IMR-90 (cell line): ENCODE measurements at regions not wholly inside any gene's neighbourhood (a gene's known extent, or its start where the extent isn't known, plus 50 kb on each side); places are given as distances from the start of the nearest gene placed in this dataset.

Experiments used
- ATAC-seq: fragments of 200-7000 bp; cut with Tn5 transposase; 2 replicates; pipeline ENCODE4 v1.9.1; 2020; ENCODE audit warnings: low read depth, mild to moderate bottlenecking, moderate library complexity
- BruUV-seq: library from RNA; stranded (reverse); fragments of 400-500 nt; replicated peaks from 2 replicates; lab custom pipeline; 2021; lab: Mats Ljungman, UMichigan
- CTCF ChIA-PET: fragments of 300-600 bp; formaldehyde crosslinking; extraction: SDS; loops from one replicate; lab custom pipeline; 2021; ENCODE audit warnings: antibody characterized with exemption; lab: Yijun Ruan, JAX
- POLR2A ChIA-PET: fragments of 300-600 bp; sonication (Branson Sonifier 250); formaldehyde crosslinking; loops from one replicate; lab custom pipeline; 2022; ENCODE audit warnings: antibody characterized with exemption; ENCODE audit not compliant: unreplicated experiment; lab: Charles Lee
- DNase-seq: peaks from one replicate; pipeline ENCODE4 v3.0.0; 2013
- H2AFZ ChIP-seq: replicated peaks from 2 replicates; pipeline ENCODE3; 2013; ENCODE audit warnings: low read length, mild to moderate bottlenecking; ENCODE audit not compliant: poor library complexity
- H2AK5ac ChIP-seq: 2 replicates; pipeline ENCODE4 v1.6.1; 2013; ENCODE audit warnings: low read depth, low read length, inconsistent platforms
- H2AK9ac ChIP-seq: replicated peaks from 2 replicates; pipeline ENCODE3; 2013; ENCODE audit warnings: mild to moderate bottlenecking, low read depth, low read length, moderate library complexity; ENCODE audit not compliant: poor library complexity
- H2BK120ac ChIP-seq: 2 replicates; pipeline ENCODE4 v1.6.1; 2013; ENCODE audit warnings: low read depth, low read length, inconsistent platforms
- H2BK15ac ChIP-seq: 3 replicates; pipeline ENCODE4 v1.6.1; 2013; ENCODE audit warnings: low read depth, low read length, inconsistent platforms
- H2BK20ac ChIP-seq: 2 replicates; pipeline ENCODE4 v1.6.1; 2013; ENCODE audit warnings: low read depth, mild to moderate bottlenecking, inconsistent platforms, low read length, moderate library complexity
- H2BK5ac ChIP-seq: 2 replicates; pipeline ENCODE4 v1.6.1; 2013; ENCODE audit warnings: mild to moderate bottlenecking, low read depth, low read length, inconsistent platforms; ENCODE audit not compliant: poor library complexity, severe bottlenecking
- H3K14ac ChIP-seq: replicated peaks from 2 replicates; pipeline ENCODE4 v1.6.1; 2013; ENCODE audit warnings: low read depth, low read length, inconsistent platforms
- H3K18ac ChIP-seq: 2 replicates; pipeline ENCODE4 v1.6.1; 2013; ENCODE audit warnings: low read depth, low read length, control low read depth
- H3K23ac ChIP-seq: 2 replicates; pipeline ENCODE4 v1.6.1; 2013; ENCODE audit warnings: low read depth, low read length, inconsistent platforms
- H3K27ac ChIP-seq: 2 replicates; pipeline ENCODE4 v1.5.1; 2013; ENCODE audit warnings: mild to moderate bottlenecking, control low read depth, low read length; ENCODE audit not compliant: insufficient read depth
- H3K27me3 ChIP-seq: 2 replicates; pipeline ENCODE4 v1.6.1; 2013; ENCODE audit warnings: low read length; ENCODE audit not compliant: control insufficient read depth, insufficient read depth
- H3K36me3 ChIP-seq: 2 replicates; pipeline ENCODE4 v1.6.1; 2013; ENCODE audit warnings: low read length, mixed read lengths; ENCODE audit not compliant: control insufficient read depth, insufficient read depth
- H3K4ac ChIP-seq: 2 replicates; pipeline ENCODE4 v1.6.1; 2013; ENCODE audit warnings: low read depth, low read length, inconsistent platforms
- H3K4me1 ChIP-seq: 2 replicates; pipeline ENCODE4 v1.6.1; 2013; ENCODE audit warnings: low read length, mixed read lengths; ENCODE audit not compliant: control insufficient read depth, insufficient read depth
- H3K4me2 ChIP-seq: 2 replicates; pipeline ENCODE4 v1.6.1; 2013; ENCODE audit warnings: low read depth, mild to moderate bottlenecking, control low read depth, low read length, moderate library complexity
- H3K4me3 ChIP-seq: 2 replicates; pipeline ENCODE4 v1.5.1; 2013; ENCODE audit warnings: low read depth, mild to moderate bottlenecking, control low read depth, low read length, moderate library complexity; ENCODE audit not compliant: insufficient read depth
- H3K56ac ChIP-seq: 2 replicates; pipeline ENCODE4 v1.6.1; 2013; ENCODE audit warnings: low read length, inconsistent platforms; ENCODE audit not compliant: insufficient read depth; ENCODE audit errors: extremely low read depth
- H3K79me1 ChIP-seq, 2 experiments: 2 replicates each; pipeline ENCODE4 v1.6.1; 2013; ENCODE audit warnings: low read length in 2 of 2, inconsistent platforms in 1 of 2, low read depth in 1 of 2
- H3K9ac ChIP-seq: 2 replicates; pipeline ENCODE4 v1.6.1; 2013; ENCODE audit warnings: low read depth, low read length, control low read depth
- H3K9me1 ChIP-seq: 2 replicates; pipeline ENCODE4 v1.6.1; 2013; ENCODE audit warnings: low read length, inconsistent platforms; ENCODE audit not compliant: insufficient read depth
- H3K9me3 ChIP-seq: 2 replicates; pipeline ENCODE4 v1.6.1; 2013; ENCODE audit warnings: low read length; ENCODE audit not compliant: control insufficient read depth, insufficient read depth
- H4K20me1 ChIP-seq: 2 replicates; pipeline ENCODE4 v1.6.1; 2013; ENCODE audit warnings: low read length, inconsistent platforms; ENCODE audit not compliant: insufficient read depth
- H4K5ac ChIP-seq: 2 replicates; pipeline ENCODE4 v1.6.1; 2013; ENCODE audit warnings: mild to moderate bottlenecking, low read depth, low read length, control low read depth
- H4K8ac ChIP-seq, 2 experiments: 2 replicates each; pipeline ENCODE4 v1.6.1; 2013; ENCODE audit warnings: low read depth in 2 of 2, low read length in 2 of 2, control low read depth in 1 of 2, inconsistent platforms in 1 of 2
- H4K91ac ChIP-seq: 2 replicates; pipeline ENCODE4 v1.6.1; 2013; ENCODE audit warnings: low read depth, low read length, inconsistent platforms; ENCODE audit not compliant: insufficient read depth
- CTCF ChIP-seq: conservative IDR thresholded peaks from 2 replicates; pipeline ENCODE4 v1.5.1; 2012; ENCODE audit warnings: mild to moderate bottlenecking, low read depth, low read length, improper control_type of control experiment
- ELK1 ChIP-seq: fragments of 150-350 bp; IDR thresholded peaks from 2 replicates; pipeline ENCODE4 v1.6.1; 2016; ENCODE audit warnings: low read depth, mild to moderate bottlenecking, low read length, moderate library complexity, borderline replicate concordance
- FOS ChIP-seq: fragments of 150-350 bp; IDR thresholded peaks from 2 replicates; pipeline ENCODE4 v1.6.1; 2016; ENCODE audit warnings: low read depth, low read length
- MAFK ChIP-seq: IDR thresholded peaks from 2 replicates; pipeline ENCODE4 v1.6.1; 2012; ENCODE audit warnings: low read depth, low read length, improper control_type of control experiment
- MAZ ChIP-seq: IDR thresholded peaks from 2 replicates; pipeline ENCODE4 v1.6.1; 2012; ENCODE audit warnings: low read depth, mild to moderate bottlenecking, low read length, improper control_type of control experiment, moderate library complexity, borderline replicate concordance
- MXI1 ChIP-seq: IDR thresholded peaks from 2 replicates; pipeline ENCODE4 v1.6.1; 2012; ENCODE audit warnings: low read depth, mild to moderate bottlenecking, low read length, moderate library complexity, borderline replicate concordance
- NFE2L2 ChIP-seq: fragments of 150-350 bp; IDR thresholded peaks from 2 replicates; pipeline ENCODE4 v1.6.1; 2016; ENCODE audit warnings: low read depth, mild to moderate bottlenecking, low read length
- RAD21 ChIP-seq: IDR thresholded peaks from 2 replicates; pipeline ENCODE4 v1.6.1; 2012; ENCODE audit warnings: low read length, improper control_type of control experiment
- RFX5 ChIP-seq: IDR thresholded peaks from 2 replicates; pipeline ENCODE4 v1.8.0; 2012; ENCODE audit warnings: low read depth, mild to moderate bottlenecking, low read length, moderate library complexity
- WGBS, 2 experiments: methylation state at CpG; one replicate each; pipeline versions ENCODE4 v1.1.5 to v1.1.7; 2013; ENCODE audit warnings: missing lambda C conversion rate in 2 of 2; ENCODE audit not compliant: insufficient read length in 1 of 2; ENCODE audit errors: extremely low coverage in 2 of 2; 5-methylcytosine and 5-hydroxymethylcytosine counted together
- dilution Hi-C: fragments of 300-500 bp; cut with HindIII; formaldehyde crosslinking; loops from one replicate; pipeline ENCODE4 v1.14.3; 2018; ENCODE audit warnings: low sequenced_read_pairs; ENCODE audit not compliant: unreplicated experiment
- in situ Hi-C: fragments of 300-500 bp; cut with MboI; formaldehyde crosslinking; loops from 3 replicates; pipeline ENCODE4 v1.14.3; 2019; ENCODE audit warnings: low sequenced_read_pairs, inconsistent platforms, mixed read lengths
- intact Hi-C: fragments of 100-400 bp; cut with micrococcal nuclease; formaldehyde crosslinking; loops from 2 replicates; pipeline ENCODE4 v1.10.0; 2022

- Histone ChIP-seq H3K18ac (peak overlapping the region; percentile 81), H3K36me3 (no peaks in the 10 kb centered on the region), H3K4me1 (peaks cover 25% of the 10 kb centered on the region), H3K4me2 (no peak overlapping the region), H3K4me3 (no peak overlapping the region), H2AFZ (peak overlapping the region; percentile 54), H3K23ac (no peak overlapping the region), H2BK20ac (peak overlapping the region; percentile 81), H4K91ac (peak overlapping the region; percentile 29; the same call in 1 of the 2 replicates), H3K9ac (no peak overlapping the region), H4K20me1 (no peaks in the 10 kb centered on the region), H2AK5ac (peak overlapping the region; percentile 37; the same call in 1 of the 2 replicates), H3K27me3 (no peaks in the 10 kb centered on the region), H3K9me3 (no peaks in the 10 kb centered on the region), H3K79me1 (no peaks in the 10 kb centered on the region), H4K5ac (peak overlapping the region; percentile 19; the same call in 1 of the 2 replicates), H2AK9ac (no peak overlapping the region), H2BK5ac (peak overlapping the region; percentile 52), H2BK15ac (peak overlapping the region; percentile 45; the same call in 1 of the 3 replicates), H3K9me1 (peaks cover 7% of the 10 kb centered on the region), H3K56ac (no peak overlapping the region), H3K14ac (peak overlapping the region; percentile 63), H3K27ac (peak overlapping the region; percentile 48), H2BK120ac (peak overlapping the region; percentile 75), H4K8ac (peak overlapping the region in 1 of 2 experiments; percentile 66; a peak in 2 of 4 replicates), H3K4ac (peak overlapping the region; percentile 62)
- ATAC-seq, result peak; percentile 18; the same call in 1 of the 2 replicates
- in situ Hi-C loops (loop anchor here (25.0 kb wide), 1 partner anchor 1023 kb away; no protein-coding TSS in a partner anchor), intact Hi-C loops (no loop called here), dilution Hi-C loops (no loop called here)
- TF ChIP-seq NFE2L2 (no peak), ELK1 (no peak), CTCF (no peak), RFX5 (no peak), MAZ (no peak), MXI1 (no peak), RAD21 (no peak), MAFK (no peak), FOS (no peak)
- ChIA-PET POLR2A (no interaction called here), CTCF (interaction anchor here (1.4 kb wide), 1 partner anchor 10 kb away, joined by 7 read pairs; no protein-coding TSS in a partner anchor)
- BruUV-seq, result no TSS peak
- DNase-seq, result peak; percentile 36
- WGBS, 2 experiments, result no CpG with 5 or more reads among the region's 1 CpG
Measured at GRCh38 chr13:76709851-76710250, 176.4 kb downstream of the KCTD12 start.
